ENCODE measurements at regions not wholly inside any gene's neighbourhood (a gene's known extent, or its start where the extent isn't known, plus 50 kb on each side); places are given as distances from the start of the nearest gene placed in this dataset.
A peak's percentile ranks its signal among the peaks of the same experiment; 100 is the strongest.

DNA sequence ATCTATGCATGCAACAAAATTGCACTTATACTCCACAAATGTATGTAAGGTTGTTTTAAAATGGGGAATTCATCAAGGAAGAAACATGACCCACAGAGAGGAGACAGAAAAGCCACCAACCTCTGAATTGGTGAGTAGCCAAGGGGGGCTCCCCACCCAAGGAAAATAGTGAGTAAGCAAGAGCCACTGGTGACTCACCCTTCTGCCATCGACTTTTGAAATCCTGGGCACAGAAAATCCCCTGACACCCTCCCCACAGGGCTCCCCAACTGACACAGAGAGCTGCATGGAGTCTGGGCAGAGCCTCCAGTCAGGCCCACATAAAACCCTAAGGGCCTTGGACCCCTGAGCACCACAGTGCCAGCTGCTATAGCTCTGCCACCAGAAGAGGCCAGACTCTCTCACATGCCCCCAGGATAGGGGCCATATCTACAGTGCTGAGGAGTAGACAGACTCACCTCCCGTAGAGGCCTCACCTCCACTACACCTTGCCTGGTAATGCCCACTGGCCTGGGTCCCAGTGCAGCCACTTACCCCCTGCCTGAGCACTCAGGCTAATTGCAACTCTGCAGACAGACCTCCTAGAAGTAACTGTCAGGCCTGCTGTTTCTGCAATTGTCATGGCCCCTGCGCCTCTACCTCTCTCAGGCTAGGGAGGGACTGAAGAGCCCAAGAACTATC lies 244.7 kb upstream of the WSB1 start:
- CTCF ChIA-PET (ENCODE audit: low intra/inter-chr PET ratio): no interaction called here
- H3K4me2 ChIP-seq (ENCODE audit: insufficient read depth, low read length): no peak overlapping the region
- no peaks in the 10 kb centered on the region; a peak in 1 of 5 replicates for H3K4me1 ChIP-seq (replicated peaks in 1 of 2; ENCODE audit: control insufficient read depth in 2 of 2, insufficient read depth in 2 of 2, low read length in 2 of 2)
- in situ Hi-C loops (cut with MboI) (no loop called here), intact Hi-C loops (cut with micrococcal nuclease) (no loop called here)
- H3K9ac ChIP-seq (ENCODE audit: insufficient read depth in 1 of 2, low read depth in 2 of 2, low read length in 2 of 2): no peak overlapping the region
- ATAC-seq (no peak), DNase-seq (ENCODE audit: extremely low read depth in 1 of 4, low spot score in 3 of 4) (no peak), FAIRE-seq (no peak)
- BruUV-seq (replicated peaks): no TSS peak
- no peaks in the 10 kb centered on the region for H3K9me3 ChIP-seq (replicated peaks; ENCODE audit: control insufficient read depth, insufficient read depth, low read depth, low read length)
- peaks cover 4% of the 10 kb centered on the region for H3K36me3 ChIP-seq (ENCODE audit: control insufficient read depth, insufficient read depth, low read length)
- no peak overlapping the region for H2AFZ ChIP-seq (ENCODE audit: low read depth, low read length)
- POLR2A ChIA-PET: interaction anchor here (2.0 kb wide), 1 partner anchor 16 kb away, joined by 5 read pairs; no protein-coding TSS in a partner anchor
- 33% methylated on average over 3 of the region's 3 CpGs for WGBS (ENCODE audit: insufficient coverage, low coverage, missing lambda C conversion rate)
- H4K20me1 ChIP-seq (replicated peaks; ENCODE audit: control insufficient read depth, insufficient read depth, low read length): no peaks in the 10 kb centered on the region
- TF ChIP-seq ZNF133 (CRISPR knock-in tag; IDR thresholded peaks at IDR 0.05) (no peak), ATF3 (IDR thresholded peaks at IDR 0.05) (peak; percentile 48), ATF3 (CRISPR knock-in tag; conservative IDR thresholded peaks at IDR 0.05) (no peak), PTBP1 (IDR thresholded peaks at IDR 0.05; ENCODE audit: low read depth, low read length) (no peak), SMARCC2 (IDR thresholded peaks at IDR 0.05; ENCODE audit: low read depth) (no peak), ZNF586 (CRISPR knock-in tag; conservative IDR thresholded peaks at IDR 0.05) (no peak), FOSL1 (tag; conservative IDR thresholded peaks at IDR 0.05) (0 out of 2 replicates have a peak, but pooled peaks have one; percentile 45), ZNF449 (CRISPR knock-in tag; IDR thresholded peaks at IDR 0.05) (no peak), RFX5 (IDR thresholded peaks at IDR 0.05; ENCODE audit: low read depth, low read length) (no peak), HNRNPH1 (optimal IDR thresholded peaks at IDR 0.05; ENCODE audit: low read depth, low read length) (no peak), CGGBP1 (CRISPR knock-in tag; IDR thresholded peaks at IDR 0.05) (no peak), CBX8 (IDR thresholded peaks at IDR 0.05; ENCODE audit: borderline replicate concordance, extremely low read depth, low read depth, low read length, poor library complexity, severe bottlenecking) (no peak), CREB3L1 (IDR thresholded peaks at IDR 0.05; ENCODE audit: borderline replicate concordance, low read depth) (no peak), C11orf30 (IDR thresholded peaks at IDR 0.05; ENCODE audit: low read depth) (no peak)
- TF ChIP-seq, protein P1, sequence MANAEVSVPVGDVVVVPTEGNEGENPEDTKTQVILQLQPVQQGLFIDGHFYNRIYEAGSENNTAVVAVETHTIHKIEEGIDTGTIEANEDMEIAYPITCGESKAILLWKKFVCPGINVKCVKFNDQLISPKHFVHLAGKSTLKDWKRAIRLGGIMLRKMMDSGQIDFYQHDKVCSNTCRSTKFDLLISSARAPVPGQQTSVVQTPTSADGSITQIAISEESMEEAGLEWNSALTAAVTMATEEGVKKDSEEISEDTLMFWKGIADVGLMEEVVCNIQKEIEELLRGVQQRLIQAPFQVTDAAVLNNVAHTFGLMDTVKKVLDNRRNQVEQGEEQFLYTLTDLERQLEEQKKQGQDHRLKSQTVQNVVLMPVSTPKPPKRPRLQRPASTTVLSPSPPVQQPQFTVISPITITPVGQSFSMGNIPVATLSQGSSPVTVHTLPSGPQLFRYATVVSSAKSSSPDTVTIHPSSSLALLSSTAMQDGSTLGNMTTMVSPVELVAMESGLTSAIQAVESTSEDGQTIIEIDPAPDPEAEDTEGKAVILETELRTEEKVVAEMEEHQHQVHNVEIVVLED (CRISPR knock-in tag; IDR thresholded peaks at IDR 0.05): no peak
- H3K9me1 ChIP-seq (ENCODE audit: control insufficient read depth, insufficient read depth, low read length): no peaks in the 10 kb centered on the region
- H3K27ac ChIP-seq (ENCODE audit: extremely low read depth, low read depth, low read length): no peak overlapping the region
- no peaks in the 10 kb centered on the region for H3K27me3 ChIP-seq (ENCODE audit: control insufficient read depth in 2 of 2, insufficient read depth in 2 of 2, low read length in 2 of 2)
- H3K4me3 ChIP-seq: no peak overlapping the region
- H3K79me2 ChIP-seq (ENCODE audit: control insufficient read depth, insufficient read depth, low read length): no peaks in the 10 kb centered on the region

All from K562 (cell line).